Panc1 (cell line): ENCODE measurements at regions not wholly inside any gene's neighbourhood (a gene's known extent, or its start where the extent isn't known, plus 50 kb on each side); places are given as distances from the start of the nearest gene placed in this dataset.

Experiments used
- ATAC-seq: fragments of 200-7000 bp; cut with Tn5 transposase; 2 replicates; pipeline ENCODE4 v1.9.1; 2020; ENCODE audit warnings: mild to moderate bottlenecking, moderate library complexity
- BruUV-seq: library from RNA; stranded (reverse); fragments of 400-500 nt; replicated peaks from 2 replicates; lab custom pipeline; 2021; lab: Mats Ljungman, UMichigan
- CTCF ChIA-PET: fragments of 300-600 bp; sonication (Branson Sonifier 250); formaldehyde crosslinking; loops from one replicate; lab custom pipeline; 2022; ENCODE audit warnings: antibody characterized with exemption; lab: Charles Lee
- POLR2A ChIA-PET: fragments of 300-600 bp; sonication (Branson Sonifier 250); formaldehyde crosslinking; loops from one replicate; lab custom pipeline; 2022; ENCODE audit warnings: antibody characterized with exemption; lab: Charles Lee
- DNase-seq: peaks from one replicate; pipeline ENCODE4 v3.0.0-alpha.2; 2010; ENCODE audit warnings: low read depth, low spot score
- H3K27ac ChIP-seq: 2 replicates; pipeline ENCODE4 v1.5.1; 2011; ENCODE audit warnings: mild to moderate bottlenecking, low read length, inconsistent platforms
- H3K27me3 ChIP-seq: fragments of 200-500 bp; sonication (Bioruptor generic); 2 replicates; pipeline ENCODE4 v1.6.0; 2014; ENCODE audit warnings: low read length, inconsistent platforms; ENCODE audit not compliant: control insufficient read depth, insufficient read depth
- H3K36me3 ChIP-seq: fragments of 200-500 bp; sonication (Bioruptor generic); 2 replicates; pipeline ENCODE4 v1.5.1; 2014; ENCODE audit warnings: inconsistent platforms, mild to moderate bottlenecking, low read length, moderate library complexity; ENCODE audit not compliant: control insufficient read depth, insufficient read depth
- H3K4me1 ChIP-seq: 2 replicates; pipeline ENCODE4 v1.5.1; 2011; ENCODE audit warnings: inconsistent platforms, mild to moderate bottlenecking, low read length, moderate library complexity; ENCODE audit not compliant: control insufficient read depth, insufficient read depth
- H3K4me3 ChIP-seq, 2 experiments: 2 replicates each; pipeline ENCODE4 v1.5.1; 2011 to 2012; ENCODE audit warnings: low read depth in 2 of 2, low read length in 2 of 2, mild to moderate bottlenecking in 2 of 2, inconsistent platforms in 1 of 2, moderate library complexity in 1 of 2
- H3K9me3 ChIP-seq: fragments of 200-500 bp; sonication (Bioruptor generic); 2 replicates; pipeline ENCODE4 v1.5.1; 2014; ENCODE audit warnings: low read depth, mild to moderate bottlenecking, inconsistent platforms, low read length, moderate library complexity; ENCODE audit not compliant: control insufficient read depth, insufficient read depth
- POLR2AphosphoS5 ChIP-seq: IDR thresholded peaks from 2 replicates; pipeline ENCODE4 v1.6.1; 2012; ENCODE audit warnings: mild to moderate bottlenecking, low read depth, low read length, moderate library complexity
- REST ChIP-seq, 2 experiments: IDR thresholded peaks; 2 replicates each; pipeline ENCODE4 v1.6.1; 2011 to 2012; ENCODE audit warnings: low read depth in 2 of 2, control low read depth in 1 of 2, low read length in 1 of 2, mild to moderate bottlenecking in 1 of 2, moderate library complexity in 1 of 2; ENCODE audit not compliant: insufficient read depth in 1 of 2
- SIN3A ChIP-seq: IDR thresholded peaks from 2 replicates; pipeline ENCODE4 v1.6.1; 2012; ENCODE audit warnings: low read depth, mild to moderate bottlenecking, low read length, moderate library complexity, borderline replicate concordance; ENCODE audit not compliant: insufficient read depth
- TCF7L2 ChIP-seq: IDR thresholded peaks from 2 replicates; pipeline ENCODE4 v1.6.1; 2011; ENCODE audit warnings: mild to moderate bottlenecking, low read depth, low read length, inconsistent platforms
- in situ Hi-C: cut with HindIII; loops from 2 replicates; pipeline ENCODE4 v1.10.0; 2016; ENCODE audit warnings: low sequenced_read_pairs, low pct_unique_long_range_greater_than_20kb
- intact Hi-C: fragments of 100-400 bp; cut with micrococcal nuclease; formaldehyde crosslinking; loops from one replicate; pipeline ENCODE4 v1.10.0; 2022; ENCODE audit not compliant: unreplicated experiment
- TF ChIP-seq, protein P1 (sequence below): fragments of 450-650 bp; IDR thresholded peaks from 2 replicates; pipeline ENCODE4 v1.5.1; 2017; ENCODE audit warnings: mild to moderate bottlenecking

DNA sequence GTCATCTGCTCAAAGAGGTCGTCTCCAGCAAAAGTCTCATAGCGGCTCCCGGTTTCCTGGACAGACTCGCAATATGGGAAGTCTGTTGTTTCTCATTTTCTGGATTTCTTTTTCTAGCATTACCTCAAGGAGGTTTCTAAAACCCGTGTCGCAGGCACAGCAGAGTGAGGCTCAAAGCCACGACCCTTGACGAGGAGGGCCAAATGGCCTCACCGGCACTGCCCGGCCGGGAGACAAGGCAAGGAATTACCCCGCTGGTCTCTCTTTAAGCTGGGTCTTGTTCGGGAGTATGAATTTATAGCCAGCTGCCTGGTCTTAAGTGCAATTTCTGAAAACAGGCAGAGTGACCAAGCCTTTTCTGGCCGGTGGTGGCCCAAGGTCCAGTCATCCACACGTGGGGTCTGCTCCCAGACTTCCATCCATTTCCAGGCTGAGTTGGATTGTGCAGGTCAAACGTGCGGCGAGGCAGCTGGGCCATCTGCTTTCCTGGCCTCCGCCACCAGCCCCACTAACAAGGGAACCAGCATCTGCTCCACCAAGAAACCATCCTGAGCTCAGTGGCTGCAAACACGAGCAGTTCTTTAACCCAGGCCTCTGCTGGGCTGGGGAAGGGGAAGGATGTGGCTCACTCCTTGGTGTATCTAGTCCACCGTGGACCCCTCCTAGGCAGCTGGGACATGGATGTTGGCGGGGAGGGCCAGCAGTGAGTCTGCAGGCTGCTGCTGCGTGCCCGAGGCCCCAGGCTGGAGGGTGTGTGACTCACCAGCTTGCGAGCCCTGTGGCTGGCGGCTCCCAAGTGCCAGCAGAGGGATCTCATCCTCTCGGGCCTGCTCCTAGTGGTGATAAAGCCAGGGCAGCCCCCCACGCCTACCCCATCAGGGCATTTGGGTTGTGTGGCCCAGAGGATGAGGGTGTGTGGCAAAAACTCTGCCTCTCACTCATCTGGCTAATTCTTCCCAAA, 55.6 kb upstream of the COL5A1 start:
- CTCF ChIA-PET, result no interaction called here
- POLR2A ChIA-PET, result no interaction called here

DNA sequence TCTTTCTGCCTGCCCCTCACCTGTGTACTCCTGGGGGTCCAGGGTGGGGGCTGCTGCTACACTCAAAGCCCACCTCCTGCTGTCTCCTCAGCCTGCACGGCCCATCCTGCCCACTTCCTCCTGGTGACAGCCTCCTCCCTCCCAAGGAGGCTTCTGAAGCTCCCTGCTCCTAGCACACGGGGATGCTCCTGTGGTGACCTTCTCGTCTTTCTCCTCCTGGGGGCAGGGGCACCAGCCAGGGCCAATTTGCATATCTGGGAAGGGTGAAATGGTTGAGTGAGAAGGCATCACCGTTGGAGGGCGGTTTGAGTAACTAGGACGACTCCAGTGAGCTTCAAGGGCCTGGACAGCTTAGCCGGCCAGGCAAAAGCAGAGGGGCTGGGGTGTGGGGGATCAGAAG, 51.9 kb upstream of the COL5A1 start:
- intact Hi-C loops, result no loop called here
- Histone ChIP-seq H3K4me3 (no peak overlapping the region), H3K27me3 (no peaks in the 10 kb centered on the region), H3K9me3 (no peaks in the 10 kb centered on the region), H3K4me1 (no peaks in the 10 kb centered on the region; the same call in 1 of the 2 replicates), H3K27ac (no peak overlapping the region), H3K36me3 (no peaks in the 10 kb centered on the region)
- BruUV-seq, result no TSS peak
- ChIA-PET CTCF (no interaction called here), POLR2A (no interaction called here)
- DNase-seq (no peak), ATAC-seq (no peak)
- TF ChIP-seq POLR2AphosphoS5 (no peak), REST (IDR thresholded peaks at IDR 0.05; ENCODE audit: insufficient read depth in 1 of 2, low read depth in 2 of 2, low read length in 1 of 2) (no peak), TCF7L2 (no peak), SIN3A (no peak)
- TF ChIP-seq, protein P1, sequence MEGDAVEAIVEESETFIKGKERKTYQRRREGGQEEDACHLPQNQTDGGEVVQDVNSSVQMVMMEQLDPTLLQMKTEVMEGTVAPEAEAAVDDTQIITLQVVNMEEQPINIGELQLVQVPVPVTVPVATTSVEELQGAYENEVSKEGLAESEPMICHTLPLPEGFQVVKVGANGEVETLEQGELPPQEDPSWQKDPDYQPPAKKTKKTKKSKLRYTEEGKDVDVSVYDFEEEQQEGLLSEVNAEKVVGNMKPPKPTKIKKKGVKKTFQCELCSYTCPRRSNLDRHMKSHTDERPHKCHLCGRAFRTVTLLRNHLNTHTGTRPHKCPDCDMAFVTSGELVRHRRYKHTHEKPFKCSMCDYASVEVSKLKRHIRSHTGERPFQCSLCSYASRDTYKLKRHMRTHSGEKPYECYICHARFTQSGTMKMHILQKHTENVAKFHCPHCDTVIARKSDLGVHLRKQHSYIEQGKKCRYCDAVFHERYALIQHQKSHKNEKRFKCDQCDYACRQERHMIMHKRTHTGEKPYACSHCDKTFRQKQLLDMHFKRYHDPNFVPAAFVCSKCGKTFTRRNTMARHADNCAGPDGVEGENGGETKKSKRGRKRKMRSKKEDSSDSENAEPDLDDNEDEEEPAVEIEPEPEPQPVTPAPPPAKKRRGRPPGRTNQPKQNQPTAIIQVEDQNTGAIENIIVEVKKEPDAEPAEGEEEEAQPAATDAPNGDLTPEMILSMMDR, result no peak
- in situ Hi-C loops, result no loop called here

More for the DNA sequence above, 55.6 kb upstream of the COL5A1 start:
- Histone ChIP-seq H3K4me3 (no peak overlapping the region), H3K27me3 (peaks cover under 1% of the 10 kb centered on the region; the same call in 1 of the 2 replicates), H3K36me3 (no peaks in the 10 kb centered on the region), H3K9me3 (no peaks in the 10 kb centered on the region), H3K27ac (no peak overlapping the region), H3K4me1 (no peaks in the 10 kb centered on the region)
- DNase-seq (no peak), ATAC-seq (peak; percentile 89)
- TF ChIP-seq TCF7L2, result no peak
- TF ChIP-seq SIN3A, result no peak
- TF ChIP-seq POLR2AphosphoS5, result no peak
- TF ChIP-seq, protein P1, result no peak
- TF ChIP-seq REST (IDR thresholded peaks at IDR 0.05; ENCODE audit: insufficient read depth in 1 of 2, low read depth in 2 of 2, low read length in 1 of 2), result no peak
- in situ Hi-C loops (no loop called here), intact Hi-C loops (no loop called here)
- no TSS peak for BruUV-seq
